ENCODE measurements at regions not wholly inside any gene's neighbourhood (a gene's known extent, or its start where the extent isn't known, plus 50 kb on each side); places are given as distances from the start of the nearest gene placed in this dataset.

GRCh38 chr5:9742848-9743247 lies 112.7 kb upstream of the TAS2R1 start:
- TF ChIP-seq EZH2 (IDR thresholded peaks at IDR 0.05; ENCODE audit: insufficient read depth, poor library complexity, severe bottlenecking) = no peak
- TF ChIP-seq EZH2phosphoT487 (IDR thresholded peaks at IDR 0.05; ENCODE audit: insufficient read depth, low read depth) = no peak
- H2AFZ ChIP-seq = no peak overlapping the region
- no peaks in the 10 kb centered on the region for H3K27me3 ChIP-seq (replicated peaks; ENCODE audit: insufficient read depth)
- no peaks in the 10 kb centered on the region for H3F3A ChIP-seq (ENCODE audit: insufficient read depth)
- DNase-seq = no peak
- H3K79me2 ChIP-seq (ENCODE audit: insufficient read depth) = no peaks in the 10 kb centered on the region
- 22 to 73% methylated on average over 1 of the region's 1 CpG for WGBS, 2 experiments (ENCODE audit: low coverage in 1 of 2, low lambda C conversion rate in 2 of 2, missing lambda C conversion rate in 2 of 2)
- no peak overlapping the region for H3K4me2 ChIP-seq (ENCODE audit: unreplicated experiment)
- no peak overlapping the region for H3K27ac ChIP-seq
- no peak overlapping the region for H3K9ac ChIP-seq
- H3K4me3 ChIP-seq = no peak overlapping the region
- in situ Hi-C loops (cut with MboI) = no loop called here
- no peaks in the 10 kb centered on the region for H3K36me3 ChIP-seq (ENCODE audit: low read depth)
- H3K9me2 ChIP-seq (ENCODE audit: insufficient read depth) = no peaks in the 10 kb centered on the region
- no peaks in the 10 kb centered on the region for H4K20me1 ChIP-seq (ENCODE audit: insufficient read depth)
- no peaks in the 10 kb centered on the region for H3K9me3 ChIP-seq (ENCODE audit: low read depth)
- no peaks in the 10 kb centered on the region for H3K4me1 ChIP-seq (ENCODE audit: insufficient read depth)

GRCh38 chr5:9739135-9739534 lies 109.0 kb upstream of the TAS2R1 start:
- DNase-seq = no peak
- H3K36me3 ChIP-seq (ENCODE audit: low read depth) = no peaks in the 10 kb centered on the region
- H2AFZ ChIP-seq = no peak overlapping the region
- H3F3A ChIP-seq (ENCODE audit: insufficient read depth) = no peaks in the 10 kb centered on the region
- TF ChIP-seq EZH2 (IDR thresholded peaks at IDR 0.05; ENCODE audit: insufficient read depth, poor library complexity, severe bottlenecking) (no peak), EZH2phosphoT487 (IDR thresholded peaks at IDR 0.05; ENCODE audit: insufficient read depth, low read depth) (no peak)
- H3K9ac ChIP-seq = no peak overlapping the region
- no peak overlapping the region for H3K27ac ChIP-seq
- H3K9me2 ChIP-seq (ENCODE audit: insufficient read depth) = no peaks in the 10 kb centered on the region
- H3K4me3 ChIP-seq = no peak overlapping the region
- no peaks in the 10 kb centered on the region for H3K79me2 ChIP-seq (ENCODE audit: insufficient read depth)
- no peaks in the 10 kb centered on the region for H3K27me3 ChIP-seq (replicated peaks; ENCODE audit: insufficient read depth)
- no peaks in the 10 kb centered on the region for H4K20me1 ChIP-seq (ENCODE audit: insufficient read depth)
- no peaks in the 10 kb centered on the region for H3K4me1 ChIP-seq (ENCODE audit: insufficient read depth)
- no peak overlapping the region for H3K4me2 ChIP-seq (ENCODE audit: unreplicated experiment)
- in situ Hi-C loops (cut with MboI) = no loop called here
- 71% methylated on average over 3 of the region's 3 CpGs for WGBS, 2 experiments (ENCODE audit: low coverage in 1 of 2, low lambda C conversion rate in 2 of 2, missing lambda C conversion rate in 2 of 2)
- no peaks in the 10 kb centered on the region for H3K9me3 ChIP-seq (ENCODE audit: low read depth)

GRCh38 chr5:9737265-9737664 lies 107.1 kb upstream of the TAS2R1 start:
- H4K20me1 ChIP-seq (ENCODE audit: insufficient read depth) = no peaks in the 10 kb centered on the region
- no peaks in the 10 kb centered on the region for H3K36me3 ChIP-seq (ENCODE audit: low read depth)
- DNase-seq = no peak
- no peaks in the 10 kb centered on the region for H3F3A ChIP-seq (ENCODE audit: insufficient read depth)
- H3K4me2 ChIP-seq (ENCODE audit: unreplicated experiment) = no peak overlapping the region
- H2AFZ ChIP-seq = no peak overlapping the region
- H3K4me1 ChIP-seq (ENCODE audit: insufficient read depth) = no peaks in the 10 kb centered on the region
- H3K4me3 ChIP-seq = no peak overlapping the region
- no peaks in the 10 kb centered on the region for H3K9me3 ChIP-seq (ENCODE audit: low read depth)
- TF ChIP-seq EZH2phosphoT487 (IDR thresholded peaks at IDR 0.05; ENCODE audit: insufficient read depth, low read depth) (no peak), EZH2 (IDR thresholded peaks at IDR 0.05; ENCODE audit: insufficient read depth, poor library complexity, severe bottlenecking) (no peak)
- no peaks in the 10 kb centered on the region for H3K9me2 ChIP-seq (ENCODE audit: insufficient read depth)
- WGBS, 2 experiments (ENCODE audit: low coverage in 1 of 2, low lambda C conversion rate in 2 of 2, missing lambda C conversion rate in 2 of 2) = 48 to 59% methylated on average over 4 of the region's 4 CpGs
- H3K9ac ChIP-seq = no peak overlapping the region
- in situ Hi-C loops (cut with MboI) = no loop called here
- no peaks in the 10 kb centered on the region for H3K27me3 ChIP-seq (replicated peaks; ENCODE audit: insufficient read depth)
- no peaks in the 10 kb centered on the region for H3K79me2 ChIP-seq (ENCODE audit: insufficient read depth)
- no peak overlapping the region for H3K27ac ChIP-seq

GRCh38 chr5:9733486-9733885 lies 103.3 kb upstream of the TAS2R1 start:
- no peak overlapping the region for H3K9ac ChIP-seq
- H3K9me3 ChIP-seq (ENCODE audit: low read depth) = no peaks in the 10 kb centered on the region
- 25 to 28% methylated on average over 4 of the region's 4 CpGs for WGBS, 2 experiments (ENCODE audit: low coverage in 1 of 2, low lambda C conversion rate in 2 of 2, missing lambda C conversion rate in 2 of 2)
- no peaks in the 10 kb centered on the region for H3K36me3 ChIP-seq (ENCODE audit: low read depth)
- in situ Hi-C loops (cut with MboI) = no loop called here
- H3K79me2 ChIP-seq (ENCODE audit: insufficient read depth) = no peaks in the 10 kb centered on the region
- H2AFZ ChIP-seq = no peak overlapping the region
- H3K27me3 ChIP-seq (replicated peaks; ENCODE audit: insufficient read depth) = no peaks in the 10 kb centered on the region
- no peaks in the 10 kb centered on the region for H4K20me1 ChIP-seq (ENCODE audit: insufficient read depth)
- H3F3A ChIP-seq (ENCODE audit: insufficient read depth) = no peaks in the 10 kb centered on the region
- H3K4me2 ChIP-seq (ENCODE audit: unreplicated experiment) = no peak overlapping the region
- TF ChIP-seq EZH2 (IDR thresholded peaks at IDR 0.05; ENCODE audit: insufficient read depth, poor library complexity, severe bottlenecking) = no peak
- TF ChIP-seq EZH2phosphoT487 (IDR thresholded peaks at IDR 0.05; ENCODE audit: insufficient read depth, low read depth) = no peak
- peak; percentile 35 for DNase-seq
- no peaks in the 10 kb centered on the region for H3K4me1 ChIP-seq (ENCODE audit: insufficient read depth)
- H3K4me3 ChIP-seq = no peak overlapping the region
- H3K9me2 ChIP-seq (ENCODE audit: insufficient read depth) = no peaks in the 10 kb centered on the region
- no peak overlapping the region for H3K27ac ChIP-seq

GRCh38 chr5:9731159-9731558 lies 101.0 kb upstream of the TAS2R1 start:
- no peaks in the 10 kb centered on the region for H3K27me3 ChIP-seq (replicated peaks; ENCODE audit: insufficient read depth)
- H3K9me2 ChIP-seq (ENCODE audit: insufficient read depth) = no peaks in the 10 kb centered on the region
- H3F3A ChIP-seq (ENCODE audit: insufficient read depth) = no peaks in the 10 kb centered on the region
- TF ChIP-seq EZH2phosphoT487 (IDR thresholded peaks at IDR 0.05; ENCODE audit: insufficient read depth, low read depth) = no peak
- no peak for TF ChIP-seq EZH2 (IDR thresholded peaks at IDR 0.05; ENCODE audit: insufficient read depth, poor library complexity, severe bottlenecking)
- H3K4me1 ChIP-seq (ENCODE audit: insufficient read depth) = no peaks in the 10 kb centered on the region
- 67% methylated on average over 10 to 11 of the region's 11 CpGs for whole genome bisulfite sequencing, 2 experiments (ENCODE audit: low coverage in 1 of 2, low lambda C conversion rate in 2 of 2, missing lambda C conversion rate in 2 of 2)
- no peaks in the 10 kb centered on the region for H4K20me1 ChIP-seq (ENCODE audit: insufficient read depth)
- H3K9me3 ChIP-seq (ENCODE audit: low read depth) = no peaks in the 10 kb centered on the region
- no peak overlapping the region for H3K4me2 ChIP-seq (ENCODE audit: unreplicated experiment)
- H3K36me3 ChIP-seq (ENCODE audit: low read depth) = no peaks in the 10 kb centered on the region
- H3K27ac ChIP-seq = no peak overlapping the region
- DNase-seq = no peak
- no peaks in the 10 kb centered on the region for H3K79me2 ChIP-seq (ENCODE audit: insufficient read depth)
- H3K9ac ChIP-seq = no peak overlapping the region
- in situ Hi-C loops (cut with MboI) = no loop called here
- H2AFZ ChIP-seq = no peak overlapping the region
- no peak overlapping the region for H3K4me3 ChIP-seq

All from GM23248 (cell line).